Ascending aorta (tissue), 2 donors: ENCODE measurements at regions not wholly inside any gene's neighbourhood (a gene's known extent, or its start where the extent isn't known, plus 50 kb on each side); places are given as distances from the start of the nearest gene placed in this dataset.

Experiments used
- DNase-seq, 2 donors: peaks; one replicate each; pipeline ENCODE4 v3.0.0-alpha.2; 2019; ENCODE audit warnings: low spot score in 2 of 2
- H3K27ac ChIP-seq, 2 donors: fragments of 200-600 bp; sonication (generic); one replicate each; pipeline ENCODE4 v1.5.1; 2016 to 2017; ENCODE audit warnings: mild to moderate bottlenecking in 1 of 2
- H3K27me3 ChIP-seq: fragments of 200-600 bp; sonication (generic); one replicate; pipeline ENCODE4 v1.5.1; 2017
- H3K36me3 ChIP-seq, 2 donors: fragments of 200-600 bp; sonication (generic); one replicate each; pipeline ENCODE4 v1.5.1; 2016
- H3K4me1 ChIP-seq, 2 donors: fragments of 200-600 bp; sonication (generic); one replicate each; pipeline ENCODE4 v1.5.1; 2016 to 2017; ENCODE audit warnings: mild to moderate bottlenecking in 1 of 2
- H3K4me3 ChIP-seq, 2 donors: fragments of 200-600 bp; sonication (generic); one replicate each; pipeline ENCODE4 v1.5.1; 2016 to 2017; ENCODE audit warnings: mild to moderate bottlenecking in 1 of 2
- H3K9me3 ChIP-seq, 2 donors: fragments of 200-600 bp; sonication (generic); one replicate each; pipeline ENCODE4 v1.5.1; 2016
- CTCF ChIP-seq, 3 experiments: fragments of 200-600 bp in 2 of 3; fragments of 450-650 bp in 1 of 3; sonication (generic) in 2 of 3; IDR thresholded peaks; one replicate each; pipeline ENCODE4 v1.5.1; 2016 to 2019; ENCODE audit warnings: antibody characterized with exemption in 3 of 3, mild to moderate bottlenecking in 1 of 3, moderate library complexity in 1 of 3
- intact Hi-C: fragments of 100-400 bp; cut with DNase I; formaldehyde crosslinking; loops from one replicate; pipeline ENCODE4 v1.15.1; 2023

DNA sequence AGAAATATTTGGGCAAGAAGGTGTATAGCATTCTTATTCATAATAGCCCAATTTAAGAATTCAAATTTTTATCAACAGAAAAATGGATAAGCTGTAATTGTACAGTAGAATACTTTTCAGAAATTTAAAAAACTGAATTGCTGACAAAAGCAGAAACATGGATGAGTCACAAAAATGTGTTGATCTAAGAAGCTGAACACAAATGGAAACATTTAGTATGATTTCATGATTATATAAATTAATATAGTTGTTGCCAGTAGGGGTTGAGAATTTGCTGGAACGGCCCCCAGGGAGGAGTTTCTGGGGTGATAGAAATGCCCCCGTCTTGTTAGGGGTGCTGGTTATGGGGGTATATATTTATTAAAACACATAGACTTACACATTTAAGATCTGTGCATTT is 179.1 kb downstream of the KLF6 start:
- TF ChIP-seq CTCF (IDR thresholded peaks at IDR 0.05): no peak
- intact Hi-C loops: no loop called here
- H3K27me3 ChIP-seq: no peaks in the 10 kb centered on the region

GRCh38 chr10:3595736-3596135 is 189.3 kb downstream of the KLF6 start:
- Histone ChIP-seq H3K27ac (no peak overlapping the region), H3K4me1 (no peaks in the 10 kb centered on the region), H3K4me3 (no peak overlapping the region), H3K27me3 (no peaks in the 10 kb centered on the region), H3K36me3 (no peaks in the 10 kb centered on the region), H3K9me3 (no peaks in the 10 kb centered on the region)
- no peak for DNase-seq
- intact Hi-C loops: no loop called here
- TF ChIP-seq CTCF (IDR thresholded peaks at IDR 0.05): no peak

More for the DNA sequence above, 179.1 kb downstream of the KLF6 start:
- Histone ChIP-seq H3K9me3 (peaks cover 6 to 18% of the 10 kb centered on the region in 2 donors), H3K4me1 (no peaks in the 10 kb centered on the region), H3K36me3 (no peaks in the 10 kb centered on the region), H3K4me3 (no peak overlapping the region), H3K27ac (no peak overlapping the region)
- no peak for DNase-seq

DNA sequence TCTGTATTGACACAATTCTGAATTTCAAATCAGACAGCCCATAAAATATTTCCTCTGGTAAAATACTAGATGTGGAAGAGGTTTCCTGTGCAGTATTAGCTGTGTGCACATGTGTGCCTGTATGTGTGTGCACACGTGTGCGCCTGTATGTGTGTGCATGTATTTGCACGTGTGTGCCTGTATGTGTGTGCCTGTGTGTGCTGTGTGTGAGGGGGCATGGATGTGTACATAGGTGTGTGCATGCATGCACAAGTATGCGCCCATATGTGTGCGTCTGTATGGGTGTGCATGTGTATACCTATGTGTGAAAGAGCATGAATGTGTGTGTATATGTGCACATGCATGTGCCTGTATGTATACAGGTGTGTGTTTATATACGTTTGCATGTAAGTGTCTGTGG is 191.4 kb downstream of the KLF6 start:
- H3K27me3 ChIP-seq: no peaks in the 10 kb centered on the region
- H3K36me3 ChIP-seq: no peaks in the 10 kb centered on the region
- H3K4me3 ChIP-seq: no peak overlapping the region
- no peak overlapping the region for H3K27ac ChIP-seq
- TF ChIP-seq CTCF (IDR thresholded peaks at IDR 0.05): no peak
- DNase-seq: no peak
- intact Hi-C loops: no loop called here
- H3K4me1 ChIP-seq: no peaks in the 10 kb centered on the region
- H3K9me3 ChIP-seq: no peaks in the 10 kb centered on the region

- Histone ChIP-seq H3K27me3 (no peaks in the 10 kb centered on the region), H3K27ac (no peak overlapping the region), H3K4me3 (no peak overlapping the region), H3K36me3 (no peaks in the 10 kb centered on the region), H3K4me1 (no peaks in the 10 kb centered on the region), H3K9me3 (no peaks in the 10 kb centered on the region)
- no peak for TF ChIP-seq CTCF (IDR thresholded peaks at IDR 0.05)
- no peak for DNase-seq
- intact Hi-C loops: no loop called here
These were observed 192.6 kb downstream of the KLF6 start for GRCh38 chr10:3592424-3592823.

- H3K36me3 ChIP-seq: no peaks in the 10 kb centered on the region
- no peak overlapping the region for H3K27ac ChIP-seq
- no peak for TF ChIP-seq CTCF (IDR thresholded peaks at IDR 0.05)
- intact Hi-C loops: no loop called here
- H3K9me3 ChIP-seq: no peaks in the 10 kb centered on the region
- DNase-seq: no peak
- no peak overlapping the region for H3K4me3 ChIP-seq
- no peaks in the 10 kb centered on the region for H3K27me3 ChIP-seq
- H3K4me1 ChIP-seq: no peaks in the 10 kb centered on the region
These were observed 196.2 kb downstream of the KLF6 start for GRCh38 chr10:3588816-3589215.

DNA sequence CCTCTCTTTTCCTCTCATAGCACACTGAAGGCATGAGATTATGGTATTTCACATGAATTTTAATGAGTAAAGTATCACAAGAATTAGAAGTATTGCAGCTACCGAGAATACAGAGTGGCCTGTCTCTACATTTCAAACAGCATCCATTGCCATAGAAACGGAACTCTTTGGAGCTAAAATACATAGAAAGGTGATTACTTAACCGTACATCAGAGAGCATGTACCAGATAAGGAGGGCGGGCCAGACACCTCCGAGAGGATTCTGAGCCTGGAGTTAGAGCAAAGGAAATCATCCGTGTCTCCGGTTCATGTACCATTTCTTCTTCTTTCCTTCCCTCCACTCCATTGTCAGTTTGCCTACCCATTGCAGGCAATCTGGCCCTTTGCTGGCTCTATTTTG is 196.7 kb downstream of the KLF6 start:
- intact Hi-C loops: no loop called here
- Histone ChIP-seq H3K36me3 (no peaks in the 10 kb centered on the region), H3K27me3 (no peaks in the 10 kb centered on the region), H3K4me1 (no peaks in the 10 kb centered on the region), H3K9me3 (no peaks in the 10 kb centered on the region), H3K4me3 (no peak overlapping the region), H3K27ac (no peak overlapping the region)
- DNase-seq: no peak
- no peak for TF ChIP-seq CTCF (IDR thresholded peaks at IDR 0.05)
